ENCODE measurements at regions not wholly inside any gene's neighbourhood (a gene's known extent, or its start where the extent isn't known, plus 50 kb on each side); places are given as distances from the start of the nearest gene placed in this dataset.

DNA sequence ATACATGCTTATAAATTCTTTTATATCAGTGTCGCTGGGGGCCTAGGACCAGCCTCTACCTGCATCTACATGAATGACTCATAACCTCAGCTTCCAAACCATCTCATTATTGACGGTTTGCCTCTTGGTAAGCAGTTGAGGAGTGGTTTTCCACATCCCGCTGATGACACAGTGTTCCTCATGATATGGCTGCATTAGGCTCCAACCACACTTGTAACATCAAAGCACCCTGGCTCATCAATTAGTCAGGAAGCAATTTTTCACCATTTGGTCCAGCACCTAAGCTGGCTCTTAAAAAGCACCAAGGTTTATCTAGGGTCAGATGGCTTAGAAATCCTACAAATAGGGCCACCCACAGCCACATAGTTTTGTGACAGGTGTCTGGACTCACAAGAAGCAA lies 402.4 kb downstream of the ARHGEF28 start:
- DNase-seq (ENCODE audit: low spot score), result no peak

DNA sequence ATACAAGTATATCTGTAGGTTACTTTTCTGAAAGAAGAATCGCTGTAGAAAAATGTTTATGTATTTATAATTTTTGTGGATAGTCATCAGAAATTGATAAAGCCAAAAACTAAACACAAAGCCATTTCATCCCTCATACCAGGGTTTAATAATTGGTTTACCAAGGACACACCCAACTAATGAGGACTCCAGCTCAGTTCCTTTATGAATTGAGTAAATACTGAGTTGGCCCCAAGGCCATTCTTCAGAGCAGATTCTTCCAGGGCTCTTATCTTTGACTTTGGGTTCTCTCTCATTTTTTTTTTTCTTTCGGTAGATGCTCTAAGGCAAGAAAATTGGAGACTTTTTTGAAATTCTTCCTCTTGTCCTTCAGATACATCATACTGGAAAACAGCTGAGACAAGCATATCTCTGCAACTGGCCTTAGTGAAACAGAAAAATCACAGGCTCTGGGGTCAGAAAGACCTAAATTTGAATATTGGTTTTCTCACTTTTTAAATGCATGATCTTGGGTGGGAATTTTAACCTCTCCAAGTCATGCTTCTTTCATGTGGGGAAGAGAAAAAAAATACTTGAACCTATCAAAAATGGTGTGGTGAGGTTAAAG lies 401.8 kb downstream of the ARHGEF28 start:
- DNase-seq (ENCODE audit: low spot score), result no peak

DNA sequence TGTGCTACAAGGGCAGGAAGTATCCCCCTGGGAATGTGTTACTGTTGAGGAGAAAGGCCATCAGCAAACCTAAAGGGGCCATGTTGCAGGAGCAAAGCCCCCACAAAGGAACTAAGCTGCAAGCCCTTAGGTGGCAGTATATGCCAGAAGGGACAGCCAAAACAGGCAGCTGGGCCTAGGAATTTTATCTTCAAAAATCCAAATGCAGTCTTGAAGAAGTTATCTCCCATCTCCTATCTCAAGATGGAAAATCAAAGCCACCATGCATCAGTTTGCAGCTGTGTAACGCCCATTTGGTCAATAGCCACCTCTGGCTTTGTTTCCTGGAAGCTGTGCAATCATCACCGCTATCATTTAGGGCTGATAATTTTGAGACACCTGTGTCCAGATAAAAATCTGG lies 400.3 kb downstream of the ARHGEF28 start:
- no peak for DNase-seq (ENCODE audit: low spot score)

DNA sequence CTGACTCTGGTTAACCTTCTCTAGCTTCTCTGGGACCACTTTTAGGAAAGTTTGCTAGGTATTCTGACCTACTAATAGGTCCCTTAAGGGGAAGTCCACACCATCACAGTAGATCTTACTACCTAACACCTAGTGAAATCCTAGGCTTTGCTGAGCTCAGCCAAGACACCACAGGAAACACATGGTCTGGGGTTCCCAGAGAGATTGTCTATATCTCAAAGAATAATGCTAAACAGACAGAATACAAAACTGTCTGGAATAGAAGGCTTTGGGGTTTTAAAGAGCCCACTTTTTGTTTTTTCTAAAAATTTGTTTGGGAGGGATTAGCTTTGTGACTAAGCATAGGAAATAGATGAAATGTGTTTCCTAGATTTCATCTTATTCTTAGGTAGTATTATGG lies 395.1 kb downstream of the ARHGEF28 start:
- no peak for DNase-seq (ENCODE audit: low spot score)

DNA sequence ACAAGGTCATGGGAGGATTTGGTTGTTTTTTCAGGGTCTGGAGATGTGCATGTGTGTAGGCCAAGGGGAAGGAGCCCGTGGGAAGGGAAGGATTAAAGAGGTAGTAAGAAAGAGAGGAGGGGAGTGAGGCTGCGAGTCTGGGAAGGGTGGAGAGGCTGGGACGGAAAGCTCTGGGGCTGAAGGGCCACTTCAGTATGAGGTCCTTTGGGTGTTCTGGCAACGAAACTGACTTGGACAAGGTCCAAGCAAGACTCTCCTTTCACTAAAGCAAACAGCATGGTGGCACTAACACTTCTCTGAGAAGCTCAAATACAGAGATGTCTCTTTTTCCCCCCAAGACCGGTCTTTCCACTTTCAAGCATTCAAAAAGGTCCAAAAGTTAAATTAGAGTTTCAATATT lies 394.5 kb downstream of the ARHGEF28 start:
- no peak for DNase-seq (ENCODE audit: low spot score)

DNA sequence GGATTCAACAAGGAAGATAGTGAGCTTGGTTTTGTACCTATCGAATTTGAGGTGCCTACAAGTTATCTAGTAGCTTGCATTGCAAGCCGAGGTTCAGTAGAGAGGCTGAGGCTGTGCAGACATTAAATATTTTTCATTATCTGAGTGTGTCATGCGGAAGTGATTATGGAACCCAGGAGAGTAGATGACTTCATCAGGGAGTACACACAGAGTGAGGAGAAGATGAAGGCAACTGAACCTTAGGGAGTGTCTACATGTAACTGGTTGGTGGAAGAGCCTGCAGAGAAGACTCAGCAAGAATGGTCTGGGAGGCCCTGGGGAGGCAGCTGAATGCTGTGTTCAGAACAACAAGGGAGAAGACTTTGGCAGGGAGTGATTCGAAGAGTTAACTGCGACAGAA lies 393.9 kb downstream of the ARHGEF28 start:
- no peak for DNase-seq (ENCODE audit: low spot score)

DNA sequence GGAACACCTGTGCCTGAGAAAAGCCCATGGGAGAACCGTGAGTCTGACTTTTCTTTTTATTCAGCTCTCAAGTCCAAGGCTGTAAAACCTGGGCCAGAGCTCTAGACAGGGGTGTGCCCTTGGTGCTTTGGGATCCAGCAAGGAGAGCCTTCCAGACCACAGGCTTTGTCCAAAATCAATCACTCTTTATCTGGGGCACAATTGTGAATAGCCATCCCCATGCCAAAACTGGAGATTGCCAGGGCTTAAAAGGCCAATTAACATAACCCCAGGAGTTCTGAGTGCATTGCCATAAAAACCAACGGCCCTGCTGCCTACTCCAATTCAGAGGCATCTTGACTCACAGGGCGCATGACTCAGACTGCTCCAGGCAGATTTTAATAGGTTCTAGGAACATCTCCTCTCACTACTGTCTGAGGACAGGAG lies 391.8 kb downstream of the ARHGEF28 start:
- DNase-seq (ENCODE audit: low spot score), result peak; percentile 22

DNA sequence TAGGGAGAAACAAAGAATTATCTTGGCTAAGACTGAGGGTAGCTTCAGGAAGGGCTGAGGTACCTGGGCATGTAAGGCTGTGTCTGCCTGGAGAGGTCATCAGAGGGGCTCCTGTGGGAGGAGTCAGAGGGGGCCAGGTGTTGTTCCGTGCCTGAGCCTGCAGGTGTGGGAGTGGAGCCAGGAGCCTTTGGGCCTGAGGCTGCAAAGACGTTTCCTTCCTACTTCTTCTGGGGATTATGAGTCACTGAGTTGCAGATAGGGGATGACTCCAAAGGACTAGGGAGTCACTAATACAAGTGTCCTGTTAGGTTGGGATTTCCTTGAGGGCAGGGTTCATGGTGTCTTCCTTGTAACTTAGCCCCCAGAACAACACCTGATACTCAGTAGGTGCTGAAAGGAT lies 391.1 kb downstream of the ARHGEF28 start:
- DNase-seq (ENCODE audit: low spot score), result no peak

DNA sequence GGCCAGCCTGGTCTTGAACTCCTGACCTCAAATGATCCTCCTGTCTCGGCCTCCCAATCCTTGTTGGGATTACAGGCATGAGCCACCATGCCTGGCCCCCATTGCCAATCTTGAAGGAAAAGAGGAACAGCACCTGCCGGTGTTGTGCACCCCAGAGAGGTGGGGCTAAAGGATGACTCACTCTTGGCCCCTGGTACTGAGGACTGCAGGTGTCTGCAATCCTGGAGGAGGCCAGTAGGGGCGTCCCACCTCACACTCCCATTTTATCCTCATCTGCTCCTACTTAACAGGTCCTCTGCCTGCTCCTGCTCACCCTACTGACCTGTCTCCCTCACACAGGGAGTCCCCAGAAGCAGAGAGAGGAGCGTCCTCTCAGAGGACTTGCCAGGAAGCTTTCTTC lies 390.4 kb downstream of the ARHGEF28 start:
- DNase-seq (ENCODE audit: low spot score), result peak; percentile 58

DNA sequence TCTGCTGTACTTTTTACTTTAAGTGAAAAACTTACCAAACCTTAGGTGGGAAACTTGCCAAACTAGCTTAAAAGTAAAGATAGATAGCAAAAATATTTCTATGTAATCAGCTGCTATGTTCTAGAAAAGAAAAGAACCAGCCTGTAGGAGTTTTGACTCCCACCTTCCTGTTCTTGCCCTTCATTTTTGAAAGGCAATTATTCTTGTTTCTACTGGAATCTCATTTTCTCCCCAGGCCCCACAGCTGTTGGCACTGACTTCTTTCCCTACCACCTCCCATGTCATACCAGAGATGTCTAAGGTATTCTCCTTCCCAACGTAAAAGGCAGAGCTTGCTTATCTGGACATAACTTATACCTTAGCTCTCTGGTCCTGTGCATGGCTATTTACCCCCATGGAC lies 389.7 kb downstream of the ARHGEF28 start:
- no peak for DNase-seq (ENCODE audit: low spot score)

DNA sequence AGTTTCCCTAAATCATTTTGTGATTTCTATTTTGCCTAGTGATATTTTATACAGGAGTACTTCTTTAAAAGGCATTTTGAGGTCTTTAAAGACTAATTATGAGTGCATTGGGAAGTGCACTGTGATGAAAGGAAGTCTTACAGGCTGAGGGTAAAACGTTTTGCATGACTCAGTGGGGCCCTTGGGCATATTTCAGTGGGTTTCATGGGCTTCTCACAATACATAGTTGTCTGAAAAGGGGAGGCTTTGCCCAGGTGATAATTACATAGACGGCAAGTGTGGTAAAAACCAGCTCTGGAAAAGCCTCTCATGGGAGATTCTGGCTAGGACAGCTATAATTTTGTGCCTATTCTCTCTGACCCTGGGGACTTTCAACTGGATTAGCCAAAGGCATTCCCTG lies 387.2 kb downstream of the ARHGEF28 start:
- DNase-seq (ENCODE audit: low spot score), result no peak

DNA sequence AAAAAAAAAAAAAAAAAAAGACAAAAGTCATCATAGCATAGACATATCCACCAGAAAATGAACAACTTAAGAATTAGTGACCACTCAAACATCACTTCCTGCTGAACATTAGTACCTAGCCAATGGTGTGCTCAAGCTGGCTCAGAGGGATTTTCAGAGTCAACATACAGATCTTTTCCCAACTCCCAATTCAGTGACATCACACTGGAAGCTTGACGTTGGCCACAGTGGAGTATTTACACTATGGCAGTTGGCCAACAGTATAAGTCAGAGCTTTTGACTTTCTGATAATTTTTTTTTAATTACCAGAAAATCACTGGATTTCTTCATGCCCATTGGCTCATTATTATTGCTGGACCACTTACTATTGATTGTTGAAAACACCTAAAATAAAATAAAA lies 383.5 kb downstream of the ARHGEF28 start:
- no peak for DNase-seq (ENCODE audit: low spot score)

DNA sequence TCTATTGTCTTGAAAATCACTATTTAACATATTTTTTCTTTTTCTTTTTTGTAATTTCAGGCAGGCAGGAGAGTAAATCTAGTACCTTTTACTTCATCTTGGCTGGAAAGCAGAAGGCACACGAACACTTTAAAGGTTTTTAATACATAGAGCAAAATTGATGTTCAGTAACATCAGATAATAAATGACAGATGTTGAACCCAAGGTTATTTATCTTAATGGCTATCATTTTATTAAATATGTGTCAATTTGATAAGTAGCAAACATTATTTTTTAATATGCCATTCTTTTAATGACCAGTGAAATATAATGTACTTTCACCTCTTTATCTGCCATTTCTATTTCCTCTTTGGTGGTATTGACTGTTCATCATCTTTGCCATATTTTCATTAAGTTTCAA lies 381.2 kb downstream of the ARHGEF28 start:
- DNase-seq (ENCODE audit: low spot score), result no peak

DNA sequence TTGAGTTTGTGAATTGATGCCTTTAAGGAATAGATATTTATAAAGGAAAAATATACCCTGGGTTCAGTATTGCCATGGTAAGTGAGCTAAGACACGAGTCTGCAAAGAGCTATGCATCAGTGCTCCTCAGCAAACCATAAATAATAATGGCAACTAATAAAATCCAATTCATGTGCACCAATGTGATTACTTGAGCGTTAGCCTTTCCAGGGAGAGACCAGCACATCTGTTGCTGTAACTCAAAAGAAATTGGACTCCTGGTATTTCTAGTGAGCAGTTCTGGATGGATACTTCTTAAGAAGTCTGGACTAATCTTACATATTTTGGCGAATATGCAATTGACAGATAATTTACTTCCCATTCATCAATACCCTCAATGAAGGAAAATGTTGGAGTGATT lies 373.3 kb downstream of the ARHGEF28 start:
- DNase-seq (ENCODE audit: low spot score), result no peak

DNA sequence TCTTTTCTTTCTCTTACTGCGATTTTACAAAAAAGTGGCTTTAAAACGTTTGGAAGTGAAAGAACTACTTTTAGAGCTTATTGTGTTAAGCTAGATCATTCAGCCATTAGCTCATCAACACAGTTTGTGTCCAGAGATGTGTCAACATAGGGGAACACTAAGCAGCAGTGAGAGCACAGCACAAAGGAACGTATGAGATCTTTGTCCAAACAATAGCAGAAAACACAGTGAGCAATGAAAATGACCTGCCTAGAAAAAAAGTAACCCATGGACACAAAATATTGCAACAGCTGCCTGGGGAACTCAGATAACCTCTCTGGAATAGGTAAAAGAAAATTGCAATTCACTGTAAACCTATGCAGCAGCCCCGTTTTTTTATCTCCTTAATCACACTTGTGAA lies 372.5 kb downstream of the ARHGEF28 start:
- no peak for DNase-seq (ENCODE audit: low spot score)

DNA sequence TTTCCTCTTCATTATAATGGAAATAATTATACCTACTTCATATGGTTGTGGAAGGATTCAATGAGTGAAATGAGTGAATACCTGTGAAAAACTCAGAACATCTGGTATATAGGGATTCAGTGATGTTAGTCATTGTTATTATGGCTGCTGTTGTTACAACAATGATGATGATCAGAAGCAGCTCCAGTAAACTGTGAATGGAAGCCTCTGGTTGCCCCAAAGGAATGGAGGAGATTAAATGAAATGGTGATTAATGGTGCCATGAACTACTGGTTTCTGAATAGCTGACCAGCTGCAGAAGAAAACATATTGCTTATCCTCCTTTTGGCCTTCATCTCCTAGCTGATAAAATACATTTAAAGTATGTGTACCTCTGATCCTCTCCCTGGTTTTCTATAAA lies 372.0 kb downstream of the ARHGEF28 start:
- DNase-seq (ENCODE audit: low spot score), result no peak

DNA sequence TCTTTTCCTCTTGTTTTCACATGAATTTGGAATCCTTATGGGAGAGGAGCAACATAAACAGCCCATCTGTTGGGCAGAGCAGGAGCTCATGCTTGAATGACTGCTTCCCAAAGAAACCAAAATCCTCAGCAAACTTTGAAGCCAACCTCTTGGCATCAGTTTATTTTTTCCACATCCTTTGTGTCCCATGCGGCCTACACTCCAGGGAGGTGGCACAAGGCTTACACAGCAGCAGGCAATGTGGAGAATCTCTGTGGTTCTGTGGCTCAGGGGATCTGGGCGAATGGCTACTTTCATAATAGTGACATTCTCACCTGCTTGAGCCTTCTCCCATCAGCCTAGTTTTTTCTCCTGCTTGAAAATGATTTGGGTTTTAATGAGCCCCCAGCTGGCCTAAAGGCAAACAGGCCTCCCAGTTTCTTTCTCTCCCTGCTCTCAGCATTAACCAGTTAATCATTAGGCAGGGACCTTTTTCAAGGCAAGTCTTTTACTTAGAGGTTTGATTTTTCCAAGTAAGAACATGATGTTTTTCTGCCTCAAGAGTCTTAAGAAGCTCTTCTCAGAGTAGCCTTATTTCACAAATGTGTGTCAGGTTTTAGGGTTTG lies 370.3 kb downstream of the ARHGEF28 start:
- no peak for DNase-seq (ENCODE audit: low spot score)

DNA sequence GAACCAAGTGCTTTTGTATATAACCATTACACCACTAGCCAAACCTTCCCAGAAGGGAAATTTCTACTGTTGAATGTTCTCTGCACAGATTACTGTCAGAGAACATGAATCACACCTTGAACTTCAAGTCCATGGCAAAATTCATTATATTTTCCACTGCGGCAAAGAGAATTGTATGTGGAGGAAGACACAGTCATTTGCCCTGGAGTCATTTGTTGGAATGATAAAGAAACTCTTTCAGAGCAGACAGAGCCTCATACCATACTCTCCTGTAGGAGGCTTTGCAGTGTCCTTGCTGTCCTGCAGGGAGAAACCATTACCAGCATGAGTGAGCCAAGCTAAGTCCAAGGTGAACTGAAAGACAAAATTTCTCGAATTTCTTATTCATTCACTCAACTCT lies 369.0 kb downstream of the ARHGEF28 start:
- no peak for DNase-seq (ENCODE audit: low spot score)
